ENCODE measurements at regions not wholly inside any gene's neighbourhood (a gene's known extent, or its start where the extent isn't known, plus 50 kb on each side); places are given as distances from the start of the nearest gene placed in this dataset.

DNA sequence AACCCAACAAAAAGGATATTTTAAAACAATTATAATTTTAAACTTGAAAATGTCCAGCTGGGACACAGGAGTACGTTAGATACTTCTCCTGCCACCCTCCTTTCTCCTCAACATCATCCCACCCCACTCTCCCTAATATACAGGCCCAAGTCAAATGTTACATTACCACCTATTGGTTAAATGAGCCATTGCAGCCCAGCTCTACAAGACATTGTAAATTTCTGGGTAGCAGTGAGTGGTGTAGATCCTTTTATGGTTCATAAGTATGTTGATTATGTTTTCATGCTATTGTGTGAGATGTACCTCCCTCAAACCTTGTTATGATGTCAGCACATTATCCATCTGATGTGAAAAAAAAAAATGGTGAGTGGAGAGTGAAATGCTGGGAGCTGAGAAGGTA lies 187.1 kb upstream of the BCOR start:
- TF ChIP-seq, protein P1, sequence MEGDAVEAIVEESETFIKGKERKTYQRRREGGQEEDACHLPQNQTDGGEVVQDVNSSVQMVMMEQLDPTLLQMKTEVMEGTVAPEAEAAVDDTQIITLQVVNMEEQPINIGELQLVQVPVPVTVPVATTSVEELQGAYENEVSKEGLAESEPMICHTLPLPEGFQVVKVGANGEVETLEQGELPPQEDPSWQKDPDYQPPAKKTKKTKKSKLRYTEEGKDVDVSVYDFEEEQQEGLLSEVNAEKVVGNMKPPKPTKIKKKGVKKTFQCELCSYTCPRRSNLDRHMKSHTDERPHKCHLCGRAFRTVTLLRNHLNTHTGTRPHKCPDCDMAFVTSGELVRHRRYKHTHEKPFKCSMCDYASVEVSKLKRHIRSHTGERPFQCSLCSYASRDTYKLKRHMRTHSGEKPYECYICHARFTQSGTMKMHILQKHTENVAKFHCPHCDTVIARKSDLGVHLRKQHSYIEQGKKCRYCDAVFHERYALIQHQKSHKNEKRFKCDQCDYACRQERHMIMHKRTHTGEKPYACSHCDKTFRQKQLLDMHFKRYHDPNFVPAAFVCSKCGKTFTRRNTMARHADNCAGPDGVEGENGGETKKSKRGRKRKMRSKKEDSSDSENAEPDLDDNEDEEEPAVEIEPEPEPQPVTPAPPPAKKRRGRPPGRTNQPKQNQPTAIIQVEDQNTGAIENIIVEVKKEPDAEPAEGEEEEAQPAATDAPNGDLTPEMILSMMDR (IDR thresholded peaks at IDR 0.05), result no peak
- Histone ChIP-seq H3K4me3 (no peak overlapping the region), H3K27me3 (no peaks in the 10 kb centered on the region), H3K9me3 (peaks cover 0 to 5% of the 10 kb centered on the region in 2 donors), H3K27ac (no peak overlapping the region), H3K36me3 (no peaks in the 10 kb centered on the region), H3K4me1 (no peaks in the 10 kb centered on the region)
- ATAC-seq (no peak), DNase-seq (no peak)
- intact Hi-C loops (cut with DNase I), result no loop called here

DNA sequence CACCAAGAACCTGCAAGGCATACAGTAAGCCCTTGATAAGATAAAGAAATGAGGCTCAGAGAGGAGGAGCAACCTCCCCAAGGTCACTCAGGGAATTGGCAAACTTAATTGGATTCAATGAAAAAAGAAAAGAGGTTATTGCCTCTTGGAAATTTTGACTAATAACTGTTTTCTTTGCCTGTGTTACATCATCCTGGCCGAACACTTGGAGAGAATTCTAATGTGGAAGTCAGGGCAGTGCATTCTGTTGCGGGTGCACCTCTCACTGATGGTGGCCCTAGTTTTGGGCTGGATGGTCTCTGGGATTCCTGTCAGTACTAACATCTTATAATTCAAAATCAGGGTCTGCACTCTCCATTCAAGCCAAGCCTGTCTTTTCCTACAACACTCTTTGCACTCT lies 186.2 kb upstream of the BCOR start:
- no peak overlapping the region for H3K27ac ChIP-seq
- H3K36me3 ChIP-seq, result no peaks in the 10 kb centered on the region
- DNase-seq (no peak), ATAC-seq (no peak)
- TF ChIP-seq, protein P1 (IDR thresholded peaks at IDR 0.05), result no peak
- no peaks in the 10 kb centered on the region for H3K27me3 ChIP-seq
- H3K4me3 ChIP-seq, result no peak overlapping the region
- peaks cover 0 to 3% of the 10 kb centered on the region in 2 donors for H3K9me3 ChIP-seq
- intact Hi-C loops (cut with DNase I), result no loop called here
- no peaks in the 10 kb centered on the region for H3K4me1 ChIP-seq

DNA sequence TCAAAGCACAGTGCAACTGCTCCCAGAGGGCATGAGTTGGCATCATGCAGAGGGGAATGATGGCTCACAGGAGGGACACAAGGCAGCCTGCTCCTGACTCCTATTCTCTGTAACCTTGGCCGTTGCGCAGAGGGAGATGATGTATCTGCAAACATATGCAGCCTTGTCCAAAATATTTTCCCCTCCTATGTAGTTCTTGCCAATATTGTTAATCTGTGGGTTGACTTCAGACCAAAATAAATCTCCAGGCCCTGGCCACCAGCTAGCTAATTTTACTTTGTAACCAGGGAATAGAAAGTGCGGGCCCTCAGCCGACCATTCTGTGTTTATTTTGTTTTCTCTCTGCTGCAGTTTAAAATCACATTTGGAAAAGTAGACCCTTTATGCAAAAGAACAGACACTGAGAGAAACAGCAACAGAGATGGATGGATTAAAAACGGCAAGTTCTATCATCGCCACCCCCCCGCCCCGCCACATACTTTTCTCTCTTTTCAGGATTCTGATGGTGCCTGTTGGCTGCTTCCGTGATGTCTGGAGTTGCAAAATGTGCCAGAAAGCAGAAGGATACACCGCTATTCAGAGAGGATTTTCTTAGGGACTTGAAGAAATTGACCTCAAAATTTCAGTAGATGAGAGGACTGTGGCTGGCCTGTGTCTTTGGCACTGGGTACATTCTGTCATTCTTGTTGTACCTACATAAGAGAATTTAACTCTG lies 185.3 kb upstream of the BCOR start:
- Histone ChIP-seq H3K36me3 (no peaks in the 10 kb centered on the region), H3K27ac (no peak overlapping the region), H3K4me1 (no peaks in the 10 kb centered on the region), H3K4me3 (no peak overlapping the region), H3K9me3 (peaks cover 0 to 3% of the 10 kb centered on the region in 2 donors), H3K27me3 (no peaks in the 10 kb centered on the region)
- ATAC-seq (peak; percentile 22), DNase-seq (no peak)
- TF ChIP-seq, protein P1 (IDR thresholded peaks at IDR 0.05), result no peak
- intact Hi-C loops (cut with DNase I), result no loop called here

DNA sequence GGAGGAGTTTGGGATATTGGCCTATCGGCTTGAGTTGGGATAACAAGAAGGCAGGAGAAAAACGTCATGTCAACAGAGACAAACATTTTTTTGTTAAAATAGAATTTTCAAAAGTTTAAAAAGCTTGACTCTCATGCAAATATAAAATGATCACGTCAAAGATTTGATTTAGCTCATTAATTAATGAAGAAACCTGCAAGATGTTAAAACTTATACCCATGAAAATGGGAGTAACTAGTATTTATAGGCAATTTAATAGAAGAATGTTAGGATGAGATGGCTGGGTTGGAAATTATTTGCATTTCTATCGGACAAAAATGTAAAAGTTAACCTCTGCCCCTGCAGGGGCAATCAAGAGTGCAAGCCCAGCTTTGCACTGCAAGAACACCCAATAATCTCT lies 184.6 kb upstream of the BCOR start:
- Histone ChIP-seq H3K4me3 (no peak overlapping the region), H3K27ac (no peak overlapping the region), H3K27me3 (no peaks in the 10 kb centered on the region), H3K36me3 (no peaks in the 10 kb centered on the region), H3K9me3 (peaks cover 0 to 3% of the 10 kb centered on the region in 2 donors), H3K4me1 (no peaks in the 10 kb centered on the region)
- intact Hi-C loops (cut with DNase I), result no loop called here
- TF ChIP-seq, protein P1 (IDR thresholded peaks at IDR 0.05), result no peak
- DNase-seq (no peak), ATAC-seq (no peak)

DNA sequence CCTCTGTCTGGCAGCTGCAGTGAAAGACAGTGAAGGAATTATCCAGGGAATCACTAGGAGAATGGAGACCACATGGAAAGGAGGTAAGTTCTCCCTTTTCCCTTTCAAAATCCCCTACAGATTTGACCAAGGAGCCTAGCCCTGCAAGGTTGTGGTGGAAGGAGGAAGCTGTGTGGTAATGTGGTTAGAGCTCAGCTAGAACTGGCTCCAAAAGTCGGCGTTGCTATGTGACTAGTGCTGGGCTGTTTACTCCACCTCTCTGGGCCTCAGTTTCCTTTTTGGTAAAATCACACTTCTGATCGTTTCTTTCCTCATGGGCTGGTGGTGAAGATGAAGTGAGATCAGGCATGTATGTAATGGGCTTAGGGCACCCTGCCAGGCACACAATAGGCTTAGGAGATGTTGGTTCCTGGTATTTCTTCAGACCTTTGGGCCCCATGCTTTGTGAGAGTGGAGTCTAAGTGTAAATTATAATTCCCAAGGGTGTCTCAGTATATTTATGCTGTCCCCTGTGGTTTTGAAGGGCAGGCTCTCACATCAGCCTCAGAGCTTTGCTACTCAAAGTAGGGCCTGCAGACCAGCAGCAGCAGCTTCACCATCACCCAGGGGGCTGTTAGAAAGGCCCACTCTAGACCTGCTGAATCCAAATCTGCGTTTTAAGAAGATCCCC lies 183.7 kb upstream of the BCOR start:
- Histone ChIP-seq H3K4me1 (no peaks in the 10 kb centered on the region), H3K9me3 (peaks cover 0 to 3% of the 10 kb centered on the region in 2 donors), H3K36me3 (no peaks in the 10 kb centered on the region), H3K27ac (no peak overlapping the region), H3K4me3 (no peak overlapping the region), H3K27me3 (no peaks in the 10 kb centered on the region)
- intact Hi-C loops (cut with DNase I), result no loop called here
- TF ChIP-seq, protein P1 (IDR thresholded peaks at IDR 0.05), result no peak
- DNase-seq (no peak), ATAC-seq (no peak)

All from left lung (tissue), 4 donors.